GM18502 (cell line): ENCODE measurements at regions not wholly inside any gene's neighbourhood (a gene's known extent, or its start where the extent isn't known, plus 50 kb on each side); places are given as distances from the start of the nearest gene placed in this dataset.

ENCODE experiments used
- ATAC-seq: cut with Tn5 transposase; IDR thresholded peaks from one replicate; pipeline ENCODE4 v1.9.1; 2021; ENCODE audit warnings: mild to moderate bottlenecking; ENCODE audit not compliant: unreplicated experiment, poor library complexity

- no peak for ATAC-seq
Observed at GRCh38 chr9:19614294-19614693, 174.5 kb downstream of the SLC24A2 start.

GRCh38 chr9:19600538-19600937 is 188.3 kb downstream of the SLC24A2 start:
- no peak for ATAC-seq

- no peak for ATAC-seq
Observed at GRCh38 chr9:19598722-19599121, 189.9 kb downstream of the ACER2 start.

GRCh38 chr9:19597176-19597575 is 188.4 kb downstream of the ACER2 start:
- no peak for ATAC-seq

GRCh38 chr9:19595003-19595402 is 186.2 kb downstream of the ACER2 start:
- no peak for ATAC-seq

- ATAC-seq = no peak
Observed at GRCh38 chr9:19587678-19588077, 178.9 kb downstream of the ACER2 start.

GRCh38 chr9:19583890-19584289 is 175.1 kb downstream of the ACER2 start:
- ATAC-seq = no peak

- ATAC-seq = no peak
Observed at GRCh38 chr9:19577411-19577810, 168.6 kb downstream of the ACER2 start.

GRCh38 chr9:19568946-19569345 is 160.1 kb downstream of the ACER2 start:
- no peak for ATAC-seq

GRCh38 chr9:19564396-19565061 is 155.7 kb downstream of the ACER2 start:
- ATAC-seq = no peak

GRCh38 chr9:19555214-19555613 is 146.4 kb downstream of the ACER2 start:
- no peak for ATAC-seq

GRCh38 chr9:19554529-19554928 is 145.7 kb downstream of the ACER2 start:
- ATAC-seq = no peak

GRCh38 chr9:19553441-19553840 is 144.6 kb downstream of the ACER2 start:
- no peak for ATAC-seq

- ATAC-seq = no peak
Observed at GRCh38 chr9:19552282-19553105, 143.7 kb downstream of the ACER2 start.

- ATAC-seq = peak; percentile 57
Observed at GRCh38 chr9:19551124-19551929, 142.5 kb downstream of the ACER2 start.

GRCh38 chr9:19550009-19550408 is 141.2 kb downstream of the ACER2 start:
- ATAC-seq = no peak

- ATAC-seq = no peak
Observed at GRCh38 chr9:19533373-19533772, 124.6 kb downstream of the ACER2 start.

- no peak for ATAC-seq
Observed at GRCh38 chr9:19527663-19528062, 118.9 kb downstream of the ACER2 start.

GRCh38 chr9:19522558-19522957 is 113.7 kb downstream of the ACER2 start:
- no peak for ATAC-seq

- no peak for ATAC-seq
Observed at GRCh38 chr9:19521205-19521604, 112.4 kb downstream of the ACER2 start.
